SK-N-SH (cell line): ENCODE measurements at regions not wholly inside any gene's neighbourhood (a gene's known extent, or its start where the extent isn't known, plus 50 kb on each side); places are given as distances from the start of the nearest gene placed in this dataset.

Source experiments
- CTCF ChIA-PET: fragments of 300-600, 350-600 bp; formaldehyde crosslinking; extraction: SDS; loops from one replicate; lab custom pipeline; 2021; lab: Yijun Ruan, JAX
- POLR2A ChIA-PET: fragments of 350-600 bp; sonication (Branson Sonifier 250); formaldehyde crosslinking; extraction: SDS; loops from one replicate; lab custom pipeline; 2020; ENCODE audit warnings: antibody characterized with exemption, inconsistent platforms; lab: Yijun Ruan, JAX
- DNase-seq: peaks from one replicate; pipeline ENCODE4 v3.0.0; 2012
- H2AFZ ChIP-seq: fragments of 200-600 bp; sonication (generic); 2 replicates; pipeline ENCODE4 v1.8.1; 2016; ENCODE audit warnings: antibody characterized with exemption, mild to moderate bottlenecking, low read depth
- H3F3A ChIP-seq: fragments of 200-600 bp; sonication (generic); replicated peaks from 2 replicates; pipeline ENCODE3; 2016; ENCODE audit warnings: antibody characterized with exemption, mild to moderate bottlenecking; ENCODE audit not compliant: insufficient read depth
- H3K27ac ChIP-seq, 2 experiments: fragments of 200-500 bp in 1 of 2; fragments of 200-600 bp in 1 of 2; sonication (Bioruptor generic) in 1 of 2; sonication (generic), shearing (Covaris generic) in 1 of 2; 2 replicates each; pipeline versions ENCODE4 v1.5.1 to v1.6.1; 2014 to 2016; ENCODE audit warnings: low read depth in 2 of 2, inconsistent platforms in 1 of 2, low read length in 1 of 2, mild to moderate bottlenecking in 1 of 2, mixed read lengths in 1 of 2
- H3K27me3 ChIP-seq: fragments of 200-600 bp; sonication (generic), shearing (Covaris generic); 2 replicates; pipeline ENCODE4 v1.6.1; 2016; ENCODE audit warnings: mixed run types; ENCODE audit not compliant: insufficient read depth
- H3K36me3 ChIP-seq, 2 experiments: fragments of 200-500 bp in 1 of 2; fragments of 200-600 bp in 1 of 2; sonication (Bioruptor generic) in 1 of 2; sonication (generic) in 1 of 2; replicated peaks in 1 of 2; 2 replicates each; pipeline versions ENCODE3 to v1.5.1; 2014 to 2016; ENCODE audit warnings: low read length in 1 of 2, mild to moderate bottlenecking in 1 of 2; ENCODE audit not compliant: insufficient read depth in 2 of 2, control insufficient read depth in 1 of 2
- H3K4me1 ChIP-seq, 2 experiments: fragments of 200-500 bp in 1 of 2; fragments of 200-600 bp in 1 of 2; sonication (Bioruptor generic) in 1 of 2; sonication (generic), shearing (Covaris generic) in 1 of 2; 2 replicates each; pipeline versions ENCODE4 v1.5.1 to v1.6.1; 2014 to 2016; ENCODE audit warnings: low read depth in 1 of 2, low read length in 1 of 2, mixed run types in 1 of 2; ENCODE audit not compliant: insufficient read depth in 2 of 2, control insufficient read depth in 1 of 2
- H3K4me2 ChIP-seq: fragments of 200-600 bp; sonication (generic), shearing (Covaris generic); 2 replicates; pipeline ENCODE4 v1.6.1; 2017; ENCODE audit warnings: mixed run types
- H3K4me3 ChIP-seq, 2 experiments: fragments of 200-500 bp in 1 of 2; fragments of 200-600 bp in 1 of 2; sonication (Bioruptor generic) in 1 of 2; sonication (generic), shearing (Covaris generic) in 1 of 2; 2 replicates each; pipeline versions ENCODE4 v1.5.1 to v1.8.1; 2014 to 2016; ENCODE audit warnings: low read depth in 2 of 2, inconsistent platforms in 1 of 2, low read length in 1 of 2, mild to moderate bottlenecking in 1 of 2, mixed read lengths in 1 of 2, moderate library complexity in 1 of 2
- H3K79me2 ChIP-seq: fragments of 200-600 bp; sonication (generic); 2 replicates; pipeline ENCODE4 v1.8.1; 2017; ENCODE audit warnings: mild to moderate bottlenecking; ENCODE audit not compliant: insufficient read depth
- H3K9ac ChIP-seq: fragments of 200-600 bp; sonication (generic); 2 replicates; pipeline ENCODE4 v1.6.1; 2017; ENCODE audit warnings: mixed run types
- H3K9me2 ChIP-seq: fragments of 200-600 bp; sonication (generic); 2 replicates; pipeline ENCODE4 v1.6.1; 2017; ENCODE audit warnings: mixed run types
- H3K9me3 ChIP-seq: fragments of 200-600 bp; sonication (generic); 2 replicates; pipeline ENCODE4 v1.6.1; 2017; ENCODE audit warnings: mixed run types, mild to moderate bottlenecking, moderate library complexity
- H4K20me1 ChIP-seq: fragments of 200-600 bp; sonication (generic); 2 replicates; pipeline ENCODE4 v1.6.1; 2017; ENCODE audit warnings: mild to moderate bottlenecking, mixed run types; ENCODE audit not compliant: insufficient read depth
- ELF1 ChIP-seq: IDR thresholded peaks from 2 replicates; pipeline ENCODE4 v1.4.0; 2012
- EP300 ChIP-seq, 2 experiments: IDR thresholded peaks; 2 replicates each; pipeline versions ENCODE4 v1.4.0 to v1.6.1; 2012; ENCODE audit warnings: borderline replicate concordance in 1 of 2, low read depth in 1 of 2, low read length in 1 of 2
- FOXJ3 ChIP-seq: sonication (generic); formaldehyde crosslinking; IDR thresholded peaks from 2 replicates; pipeline ENCODE4 v1.5.1; 2020; ENCODE audit warnings: mild to moderate bottlenecking, missing genetic modification reagents
- FOXM1 ChIP-seq: IDR thresholded peaks from 2 replicates; pipeline ENCODE4 v1.4.0; 2012; ENCODE audit warnings: low read depth, mild to moderate bottlenecking
- MAX ChIP-seq: IDR thresholded peaks from 2 replicates; pipeline ENCODE4 v1.4.0; 2012; ENCODE audit warnings: low read depth
- MEF2A ChIP-seq: IDR thresholded peaks from 2 replicates; pipeline ENCODE4 v1.4.0; 2012; ENCODE audit warnings: low read depth, borderline replicate concordance
- MXI1 ChIP-seq: IDR thresholded peaks from 2 replicates; pipeline ENCODE4 v1.6.1; 2012; ENCODE audit warnings: mild to moderate bottlenecking, low read depth, low read length, improper control_type of control experiment
- PBX3 ChIP-seq: IDR thresholded peaks from 2 replicates; pipeline ENCODE4; 2012
- POLR2AphosphoS5 ChIP-seq: IDR thresholded peaks from 2 replicates; pipeline ENCODE4 v1.6.1; 2012; ENCODE audit warnings: low read depth, low read length
- RCOR1 ChIP-seq: fragments of 150-350 bp; IDR thresholded peaks from 2 replicates; pipeline ENCODE4 v1.6.1; 2017; ENCODE audit warnings: antibody characterized with exemption, low read length
- SIN3A ChIP-seq: IDR thresholded peaks from 2 replicates; pipeline ENCODE4 v1.6.1; 2012; ENCODE audit warnings: low read depth, mild to moderate bottlenecking, low read length, moderate library complexity, borderline replicate concordance
- SMC3 ChIP-seq: IDR thresholded peaks from 2 replicates; pipeline ENCODE4 v1.6.1; 2012; ENCODE audit warnings: low read depth, low read length, improper control_type of control experiment
- TAF1 ChIP-seq: IDR thresholded peaks from 2 replicates; pipeline ENCODE4 v1.6.1; 2012; ENCODE audit warnings: low read depth, mild to moderate bottlenecking, low read length, moderate library complexity, borderline replicate concordance
- TCF12 ChIP-seq: IDR thresholded peaks from 2 replicates; pipeline ENCODE4 v1.4.0; 2012
- TEAD4 ChIP-seq: IDR thresholded peaks from 2 replicates; pipeline ENCODE4 v1.4.0; 2012; ENCODE audit warnings: mild to moderate bottlenecking, borderline replicate concordance; ENCODE audit not compliant: insufficient read depth
- USF1 ChIP-seq: IDR thresholded peaks from 2 replicates; pipeline ENCODE4 v1.4.0; 2012; ENCODE audit warnings: low read depth, borderline replicate concordance
- YY1 ChIP-seq: IDR thresholded peaks from 2 replicates; pipeline ENCODE4 v1.4.0; 2012; ENCODE audit warnings: low read depth, mild to moderate bottlenecking
- WGBS: methylation state at CpG from one replicate; pipeline ENCODE4 v1.1.6; 2017; ENCODE audit warnings: low lambda C conversion rate; 5-methylcytosine and 5-hydroxymethylcytosine counted together
- TF ChIP-seq, protein P1 (sequence below): fragments of 150-350 bp; IDR thresholded peaks from 2 replicates; pipeline ENCODE4 v1.6.1; 2017; ENCODE audit warnings: antibody characterized with exemption, low read length, low read depth, borderline replicate concordance
- TF ChIP-seq, protein P2 (sequence below): IDR thresholded peaks from 2 replicates; pipeline ENCODE4 v1.6.1; 2012; ENCODE audit warnings: mild to moderate bottlenecking, low read depth, low read length, moderate library complexity

- TF ChIP-seq RCOR1, result no peak
- TF ChIP-seq MXI1, result no peak
Measured at GRCh38 chr1:60342569-60342968, 269.0 kb upstream of the C1orf87 start (continued).

DNA sequence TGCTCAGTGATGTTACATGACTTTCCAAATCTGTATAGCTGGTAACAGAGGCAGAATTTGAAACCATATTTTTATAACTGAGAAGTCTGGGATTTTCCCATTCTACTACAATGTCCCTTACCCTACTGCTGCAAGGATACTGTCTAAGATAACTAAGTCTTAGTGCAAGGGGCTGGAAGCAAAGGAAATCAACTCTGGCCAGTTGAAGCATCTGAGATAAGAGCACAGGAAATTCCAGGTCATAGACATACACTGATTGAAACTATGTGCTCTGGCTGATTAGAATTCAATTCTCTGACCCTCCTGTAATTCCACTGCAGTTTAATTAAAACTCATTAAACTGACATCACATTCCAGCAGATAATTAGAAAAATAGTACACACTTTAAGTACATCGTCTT is 267.7 kb upstream of the C1orf87 start:
- H4K20me1 ChIP-seq, result no peaks in the 10 kb centered on the region
- H3F3A ChIP-seq, result no peaks in the 10 kb centered on the region
- H3K9me2 ChIP-seq, result no peaks in the 10 kb centered on the region
- ChIA-PET CTCF (interaction anchor here (1.5 kb wide), 1 partner anchor 60 kb away, joined by 3 read pairs; no protein-coding TSS in a partner anchor), POLR2A (no interaction called here)
- TF ChIP-seq ELF1, result no peak
- TF ChIP-seq, protein P1, sequence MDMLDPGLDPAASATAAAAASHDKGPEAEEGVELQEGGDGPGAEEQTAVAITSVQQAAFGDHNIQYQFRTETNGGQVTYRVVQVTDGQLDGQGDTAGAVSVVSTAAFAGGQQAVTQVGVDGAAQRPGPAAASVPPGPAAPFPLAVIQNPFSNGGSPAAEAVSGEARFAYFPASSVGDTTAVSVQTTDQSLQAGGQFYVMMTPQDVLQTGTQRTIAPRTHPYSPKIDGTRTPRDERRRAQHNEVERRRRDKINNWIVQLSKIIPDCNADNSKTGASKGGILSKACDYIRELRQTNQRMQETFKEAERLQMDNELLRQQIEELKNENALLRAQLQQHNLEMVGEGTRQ, result no peak
- no peak for TF ChIP-seq YY1
- TF ChIP-seq TCF12, result no peak
- TF ChIP-seq FOXM1, result no peak
- TF ChIP-seq POLR2AphosphoS5, result no peak
- no peak for TF ChIP-seq TEAD4
- no peak for TF ChIP-seq EP300 (IDR thresholded peaks at IDR 0.05; ENCODE audit: borderline replicate concordance in 1 of 2, low read depth in 1 of 2, low read length in 1 of 2)
- no peak for TF ChIP-seq SMC3
- no peak for TF ChIP-seq SIN3A
- no peak for TF ChIP-seq TAF1
- no peak for TF ChIP-seq USF1
- H3K4me2 ChIP-seq, result no peak overlapping the region
- no peak overlapping the region for H3K27ac ChIP-seq
- no peaks in the 10 kb centered on the region for H3K9me3 ChIP-seq
- no peaks in the 10 kb centered on the region for H3K79me2 ChIP-seq
- 60% methylated on average over 1 of the region's 1 CpG for WGBS
- H3K27me3 ChIP-seq, result no peaks in the 10 kb centered on the region
- no peak overlapping the region for H2AFZ ChIP-seq
- no peak overlapping the region for H3K9ac ChIP-seq
- H3K4me3 ChIP-seq, result no peak overlapping the region
- DNase-seq, result no peak
- no peaks in the 10 kb centered on the region for H3K4me1 ChIP-seq
- H3K36me3 ChIP-seq, result no peaks in the 10 kb centered on the region

GRCh38 chr1:60331647-60332046 is 258.1 kb upstream of the C1orf87 start:
- no peak for DNase-seq
- Histone ChIP-seq H3K9me3 (no peaks in the 10 kb centered on the region), H3K36me3 (no peaks in the 10 kb centered on the region), H3K4me2 (no peak overlapping the region), H4K20me1 (no peaks in the 10 kb centered on the region), H3K27ac (no peak overlapping the region), H3K79me2 (no peaks in the 10 kb centered on the region), H3K4me3 (no peak overlapping the region), H3K9me2 (no peaks in the 10 kb centered on the region), H2AFZ (no peak overlapping the region), H3K27me3 (no peaks in the 10 kb centered on the region), H3F3A (no peaks in the 10 kb centered on the region), H3K9ac (no peak overlapping the region), H3K4me1 (peaks cover 0 to 3% of the 10 kb centered on the region in 2 experiments; a peak in 1 of 4 replicates)
- CTCF ChIA-PET, result no interaction called here
- WGBS, result 33% methylated on average over 1 of the region's 1 CpG
- POLR2A ChIA-PET, result no interaction called here
- TF ChIP-seq, protein P2, sequence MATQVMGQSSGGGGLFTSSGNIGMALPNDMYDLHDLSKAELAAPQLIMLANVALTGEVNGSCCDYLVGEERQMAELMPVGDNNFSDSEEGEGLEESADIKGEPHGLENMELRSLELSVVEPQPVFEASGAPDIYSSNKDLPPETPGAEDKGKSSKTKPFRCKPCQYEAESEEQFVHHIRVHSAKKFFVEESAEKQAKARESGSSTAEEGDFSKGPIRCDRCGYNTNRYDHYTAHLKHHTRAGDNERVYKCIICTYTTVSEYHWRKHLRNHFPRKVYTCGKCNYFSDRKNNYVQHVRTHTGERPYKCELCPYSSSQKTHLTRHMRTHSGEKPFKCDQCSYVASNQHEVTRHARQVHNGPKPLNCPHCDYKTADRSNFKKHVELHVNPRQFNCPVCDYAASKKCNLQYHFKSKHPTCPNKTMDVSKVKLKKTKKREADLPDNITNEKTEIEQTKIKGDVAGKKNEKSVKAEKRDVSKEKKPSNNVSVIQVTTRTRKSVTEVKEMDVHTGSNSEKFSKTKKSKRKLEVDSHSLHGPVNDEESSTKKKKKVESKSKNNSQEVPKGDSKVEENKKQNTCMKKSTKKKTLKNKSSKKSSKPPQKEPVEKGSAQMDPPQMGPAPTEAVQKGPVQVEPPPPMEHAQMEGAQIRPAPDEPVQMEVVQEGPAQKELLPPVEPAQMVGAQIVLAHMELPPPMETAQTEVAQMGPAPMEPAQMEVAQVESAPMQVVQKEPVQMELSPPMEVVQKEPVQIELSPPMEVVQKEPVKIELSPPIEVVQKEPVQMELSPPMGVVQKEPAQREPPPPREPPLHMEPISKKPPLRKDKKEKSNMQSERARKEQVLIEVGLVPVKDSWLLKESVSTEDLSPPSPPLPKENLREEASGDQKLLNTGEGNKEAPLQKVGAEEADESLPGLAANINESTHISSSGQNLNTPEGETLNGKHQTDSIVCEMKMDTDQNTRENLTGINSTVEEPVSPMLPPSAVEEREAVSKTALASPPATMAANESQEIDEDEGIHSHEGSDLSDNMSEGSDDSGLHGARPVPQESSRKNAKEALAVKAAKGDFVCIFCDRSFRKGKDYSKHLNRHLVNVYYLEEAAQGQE, result no peak
- TF ChIP-seq PBX3 (no peak), FOXJ3 (no peak), MEF2A (no peak), TCF12 (no peak), EP300 (IDR thresholded peaks at IDR 0.05; ENCODE audit: borderline replicate concordance in 1 of 2, low read depth in 1 of 2, low read length in 1 of 2) (no peak), POLR2AphosphoS5 (no peak), ELF1 (no peak), FOXM1 (no peak), USF1 (no peak), MAX (no peak)
